AG08396 (cell line): ENCODE measurements at regions not wholly inside any gene's neighbourhood (a gene's known extent, or its start where the extent isn't known, plus 50 kb on each side); places are given as distances from the start of the nearest gene placed in this dataset.

Experiments
- DNase-seq: peaks from one replicate; pipeline ENCODE4 v3.0.0; 2012; ENCODE audit warnings: low spot score, mixed read lengths

- DNase-seq: no peak
Measured at GRCh38 chr10:110355141-110355831, 50.6 kb upstream of the SMNDC1 start.

- DNase-seq: no peak
Measured at GRCh38 chr10:110355922-110356627, 51.4 kb upstream of the SMNDC1 start.

GRCh38 chr10:110356628-110357245, 52.0 kb upstream of the SMNDC1 start:
- DNase-seq: no peak

GRCh38 chr10:110357252-110357780, 52.6 kb upstream of the SMNDC1 start:
- peak; percentile 85 for DNase-seq

- DNase-seq: no peak
Measured at GRCh38 chr10:110357871-110358270, 53.2 kb upstream of the SMNDC1 start.

- no peak for DNase-seq
Measured at GRCh38 chr10:110358278-110358677, 53.6 kb upstream of the SMNDC1 start.

GRCh38 chr10:110358869-110359629, 54.3 kb upstream of the SMNDC1 start:
- DNase-seq: peak; percentile 52

- DNase-seq: no peak
Measured at GRCh38 chr10:110360857-110361474, 56.2 kb upstream of the SMNDC1 start.

- no peak for DNase-seq
Measured at GRCh38 chr10:110361800-110362456, 57.2 kb upstream of the SMNDC1 start.

- DNase-seq: no peak
Measured at GRCh38 chr10:110363572-110364411, 59.1 kb upstream of the SMNDC1 start.

- no peak for DNase-seq
Measured at GRCh38 chr10:110364531-110364937, 59.8 kb upstream of the SMNDC1 start.

GRCh38 chr10:110365356-110366143, 60.8 kb upstream of the SMNDC1 start:
- DNase-seq: no peak

- no peak for DNase-seq
Measured at GRCh38 chr10:110366635-110367034, 61.9 kb upstream of the SMNDC1 start.

- no peak for DNase-seq
Measured at GRCh38 chr10:110368002-110368401, 63.3 kb upstream of the SMNDC1 start.

GRCh38 chr10:110368556-110368955, 63.8 kb upstream of the SMNDC1 start:
- DNase-seq: no peak

GRCh38 chr10:110370006-110370405, 65.3 kb upstream of the SMNDC1 start:
- no peak for DNase-seq

GRCh38 chr10:110372656-110373055, 67.9 kb upstream of the SMNDC1 start:
- no peak for DNase-seq

- DNase-seq: no peak
Measured at GRCh38 chr10:110373059-110373458, 68.3 kb upstream of the SMNDC1 start.

GRCh38 chr10:110373857-110374654, 69.3 kb upstream of the SMNDC1 start:
- DNase-seq: no peak
